Keratinocyte (primary cell): ENCODE measurements at regions not wholly inside any gene's neighbourhood (a gene's known extent, or its start where the extent isn't known, plus 50 kb on each side); places are given as distances from the start of the nearest gene placed in this dataset.

ENCODE experiments used
- DNase-seq: peaks from one replicate; pipeline ENCODE4 v3.0.0-alpha.2; 2011; ENCODE audit warnings: low read depth, missing footprints, low spot score
- FAIRE-seq: peaks from 2 replicates; lab custom pipeline; 2011; peaks lifted over from hg19 to GRCh38; lab: Jason Lieb, UNC
- H2AFZ ChIP-seq: 2 replicates; pipeline ENCODE4 v1.6.0; 2012; ENCODE audit warnings: low read length, control low read depth, inconsistent platforms; ENCODE audit not compliant: control insufficient read depth
- H3K27ac ChIP-seq: 2 replicates; pipeline ENCODE4 v1.5.1; 2011; ENCODE audit warnings: low read length; ENCODE audit not compliant: control insufficient read depth, insufficient read depth
- H3K27me3 ChIP-seq: 3 replicates; pipeline ENCODE4 v1.6.0; 2011; ENCODE audit warnings: low read length; ENCODE audit not compliant: control insufficient read depth, insufficient read depth; ENCODE audit errors: extremely low read depth
- H3K36me3 ChIP-seq, 2 experiments: 2 replicates in 1 of 2; 3 replicates in 1 of 2; pipeline ENCODE4 v1.5.1; 2011; ENCODE audit warnings: low read length in 2 of 2, mild to moderate bottlenecking in 1 of 2; ENCODE audit not compliant: control insufficient read depth in 2 of 2, insufficient read depth in 2 of 2; ENCODE audit errors: extremely low read depth in 1 of 2
- H3K4me1 ChIP-seq: 3 replicates; pipeline ENCODE4 v1.5.1; 2011; ENCODE audit warnings: low read length; ENCODE audit not compliant: control insufficient read depth, insufficient read depth; ENCODE audit errors: extremely low read depth
- H3K4me2 ChIP-seq: 3 replicates; pipeline ENCODE4 v1.6.0; 2011; ENCODE audit warnings: low read depth, low read length; ENCODE audit not compliant: control insufficient read depth, insufficient read depth; ENCODE audit errors: extremely low read depth
- H3K4me3 ChIP-seq, 3 experiments: fragments of 200-600 bp in 1 of 3; sonication (generic) in 1 of 3; 2 replicates in 2 of 3; 3 replicates in 1 of 3; pipeline ENCODE4 v1.5.1; 2011 to 2016; ENCODE audit warnings: low read length in 3 of 3, mild to moderate bottlenecking in 3 of 3, control low read depth in 2 of 3, inconsistent platforms in 1 of 3, low read depth in 1 of 3, mixed read lengths in 1 of 3, mixed run types in 1 of 3, moderate library complexity in 1 of 3; ENCODE audit not compliant: control insufficient read depth in 2 of 3, insufficient read depth in 2 of 3; ENCODE audit errors: extremely low read depth in 1 of 3
- H3K79me2 ChIP-seq: 2 replicates; pipeline ENCODE4 v1.6.0; 2012; ENCODE audit warnings: low read length; ENCODE audit not compliant: control insufficient read depth, insufficient read depth
- H3K9ac ChIP-seq: 3 replicates; pipeline ENCODE4 v1.6.0; 2011; ENCODE audit warnings: low read length; ENCODE audit not compliant: control insufficient read depth, insufficient read depth; ENCODE audit errors: extremely low read depth
- H3K9me1 ChIP-seq: 3 replicates; pipeline ENCODE4 v1.6.0; 2011; ENCODE audit warnings: low read length; ENCODE audit not compliant: control insufficient read depth, insufficient read depth; ENCODE audit errors: extremely low read depth
- H3K9me3 ChIP-seq: 2 replicates; pipeline ENCODE4 v1.5.1; 2012; ENCODE audit warnings: low read depth, low read length; ENCODE audit not compliant: control insufficient read depth
- H4K20me1 ChIP-seq: 3 replicates; pipeline ENCODE4 v1.6.0; 2011; ENCODE audit warnings: low read length; ENCODE audit not compliant: control insufficient read depth, insufficient read depth; ENCODE audit errors: extremely low read depth
- CTCF ChIP-seq, 3 experiments: IDR thresholded peaks in 1 of 3; conservative IDR thresholded peaks in 1 of 3; optimal IDR thresholded peaks in 1 of 3; 2 replicates in 2 of 3; 3 replicates in 1 of 3; pipeline versions ENCODE3 to v1.5.1; 2011; ENCODE audit warnings: low read length in 3 of 3, mild to moderate bottlenecking in 3 of 3, moderate library complexity in 2 of 3, control low read depth in 1 of 3, inconsistent platforms in 1 of 3; ENCODE audit not compliant: insufficient read depth in 2 of 3; ENCODE audit errors: extremely low read depth in 1 of 3
- EZH2 ChIP-seq: IDR thresholded peaks from one replicate; pipeline ENCODE4 v1.6.1; 2012; ENCODE audit warnings: inconsistent platforms, mild to moderate bottlenecking, low read length, moderate library complexity
- dilution Hi-C: fragments of 300-500 bp; cut with MboI; formaldehyde crosslinking; loops from one replicate; pipeline ENCODE4 v1.7.0; 2020; ENCODE audit warnings: low sequenced_read_pairs; ENCODE audit not compliant: extremely low pct_ligation_motif_present

GRCh38 chr6:19035461-19036195, 648.5 kb downstream of the RNF144B start:
- Histone ChIP-seq H3K79me2 (no peaks in the 10 kb centered on the region), H3K4me2 (no peak overlapping the region), H3K4me1 (no peaks in the 10 kb centered on the region), H3K9me1 (no peaks in the 10 kb centered on the region), H3K4me3 (no peak overlapping the region), H2AFZ (no peak overlapping the region), H3K9ac (no peak overlapping the region), H4K20me1 (no peaks in the 10 kb centered on the region), H3K27ac (no peak overlapping the region), H3K9me3 (no peaks in the 10 kb centered on the region), H3K27me3 (no peaks in the 10 kb centered on the region), H3K36me3 (no peaks in the 10 kb centered on the region)
- dilution Hi-C loops: no loop called here
- no peak for DNase-seq
- no peak for FAIRE-seq
- TF ChIP-seq EZH2 (no peak), CTCF (optimal IDR thresholded peaks at IDR 0.05 in 1 of 3, IDR thresholded peaks at IDR 0.05 in 1 of 3, conservative IDR thresholded peaks at IDR 0.05 in 1 of 3; ENCODE audit: extremely low read depth in 1 of 3, insufficient read depth in 2 of 3, low read length in 3 of 3) (no peak)

- H3K79me2 ChIP-seq: no peaks in the 10 kb centered on the region
- no peaks in the 10 kb centered on the region for H3K36me3 ChIP-seq
- no peak overlapping the region for H3K9ac ChIP-seq
- DNase-seq: no peak
- H3K9me1 ChIP-seq: no peaks in the 10 kb centered on the region
- no peak overlapping the region for H3K4me3 ChIP-seq
- no peaks in the 10 kb centered on the region for H3K27me3 ChIP-seq
- H3K27ac ChIP-seq: no peak overlapping the region
- FAIRE-seq: no peak
- H3K4me1 ChIP-seq: no peaks in the 10 kb centered on the region
- no peak overlapping the region for H3K4me2 ChIP-seq
- TF ChIP-seq CTCF (optimal IDR thresholded peaks at IDR 0.05 in 1 of 3, IDR thresholded peaks at IDR 0.05 in 1 of 3, conservative IDR thresholded peaks at IDR 0.05 in 1 of 3; ENCODE audit: extremely low read depth in 1 of 3, insufficient read depth in 2 of 3, low read length in 3 of 3) (no peak), EZH2 (no peak)
- no peaks in the 10 kb centered on the region for H4K20me1 ChIP-seq
- H2AFZ ChIP-seq: no peak overlapping the region
- dilution Hi-C loops: no loop called here
- no peaks in the 10 kb centered on the region for H3K9me3 ChIP-seq
These were observed 649.0 kb downstream of the RNF144B start for GRCh38 chr6:19036196-19036555.
